DMS 273 treated with DMSO at 0.1 percent for 48 hours (cell line): ENCODE measurements at regions not wholly inside any gene's neighbourhood (a gene's known extent, or its start where the extent isn't known, plus 50 kb on each side); places are given as distances from the start of the nearest gene placed in this dataset.
A peak's percentile ranks its signal among the peaks of the same experiment; 100 is the strongest.
"Not testable (repeated sequence)": the region's sequence is repeated elsewhere in the genome, so short reads cannot be mapped to it uniquely, and the experiment has no call there.

ENCODE experiments used
- DNase-seq: peaks from one replicate; lab custom pipeline; 2025; lab: John Stamatoyannopoulos, UW

DNA sequence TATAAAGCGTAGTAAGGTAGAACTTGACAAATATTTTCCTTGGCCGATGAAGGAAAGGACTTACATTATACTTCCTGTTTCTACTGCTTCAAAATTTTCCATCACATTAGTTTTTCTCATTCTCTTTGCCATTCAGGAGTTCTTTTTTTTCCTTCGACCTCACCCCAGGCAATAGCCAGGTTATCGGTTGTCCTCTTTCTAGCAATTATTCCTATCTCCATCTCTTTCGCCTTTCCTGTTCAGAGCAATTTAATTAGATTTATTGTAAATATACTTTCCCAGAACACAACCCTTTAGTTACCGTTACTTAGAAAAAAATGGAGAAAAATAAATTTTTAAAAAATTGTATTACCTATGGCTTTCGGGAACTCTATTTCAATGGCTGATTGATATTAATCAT, 205.2 kb downstream of the KCNJ2 start:
- DNase-seq = no peak

DNA sequence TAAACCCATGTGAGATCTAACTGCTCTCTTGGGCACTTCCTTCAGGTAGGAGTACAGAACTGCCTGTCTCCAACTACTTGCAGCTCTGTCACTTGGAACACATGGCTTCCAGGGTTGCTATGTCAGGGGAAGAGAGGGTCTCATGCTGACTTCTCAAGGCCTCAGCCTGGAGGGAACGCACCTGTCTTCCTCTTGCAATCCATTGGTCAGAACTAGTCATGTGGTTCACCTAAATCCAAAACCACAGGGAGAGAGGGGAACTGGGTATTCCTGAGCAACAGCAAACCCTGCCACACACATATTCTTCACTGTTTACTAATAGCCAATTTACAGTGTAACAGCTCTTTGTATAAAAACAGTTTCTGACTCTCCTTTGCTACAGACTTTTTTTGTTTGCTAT, 206.1 kb downstream of the KCNJ2 start:
- no peak for DNase-seq

DNA sequence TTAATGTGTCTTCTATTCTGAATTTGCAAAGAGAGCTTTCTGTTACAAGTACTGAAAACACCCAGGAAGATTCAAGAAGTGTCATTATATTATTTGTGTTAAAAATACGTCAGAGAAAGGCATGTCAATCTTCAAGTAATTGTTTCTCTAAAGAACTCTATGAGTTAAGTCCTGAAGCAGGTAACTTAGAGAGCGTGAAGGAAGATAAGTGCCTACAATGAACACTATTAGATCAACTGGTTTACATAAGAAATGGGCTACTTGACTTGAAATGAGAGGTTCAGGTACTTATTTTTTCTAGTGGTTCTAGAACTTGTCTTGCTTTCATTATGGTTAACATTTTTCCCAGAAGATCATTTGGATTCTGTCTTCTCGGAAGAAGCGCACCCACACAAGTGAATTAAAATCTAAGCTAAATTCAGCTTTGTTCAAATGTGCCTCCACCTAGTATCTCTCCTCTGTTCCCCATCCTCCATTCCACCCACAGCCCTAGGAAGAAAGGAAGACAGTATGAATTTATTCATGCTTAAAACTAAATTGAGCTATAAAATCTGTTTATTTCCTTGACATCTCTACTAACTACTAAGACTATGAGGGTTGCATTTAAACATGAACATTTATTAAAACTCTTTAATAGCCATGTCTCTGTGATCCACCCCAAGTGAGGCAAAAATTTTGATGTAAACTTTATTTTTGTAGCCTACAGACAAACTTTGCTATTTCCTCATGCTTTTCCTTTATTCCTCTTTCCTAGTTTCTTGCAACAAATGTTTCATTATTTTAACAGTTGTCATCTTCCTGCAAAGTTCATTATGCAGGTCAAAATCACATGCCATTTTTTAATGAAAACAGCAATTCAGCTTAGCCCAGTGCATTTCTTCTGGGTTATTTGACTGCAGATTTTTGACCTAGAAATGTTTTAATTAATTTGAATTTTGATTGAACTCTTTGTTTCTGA, 206.8 kb downstream of the KCNJ2 start:
- DNase-seq = no peak

DNA sequence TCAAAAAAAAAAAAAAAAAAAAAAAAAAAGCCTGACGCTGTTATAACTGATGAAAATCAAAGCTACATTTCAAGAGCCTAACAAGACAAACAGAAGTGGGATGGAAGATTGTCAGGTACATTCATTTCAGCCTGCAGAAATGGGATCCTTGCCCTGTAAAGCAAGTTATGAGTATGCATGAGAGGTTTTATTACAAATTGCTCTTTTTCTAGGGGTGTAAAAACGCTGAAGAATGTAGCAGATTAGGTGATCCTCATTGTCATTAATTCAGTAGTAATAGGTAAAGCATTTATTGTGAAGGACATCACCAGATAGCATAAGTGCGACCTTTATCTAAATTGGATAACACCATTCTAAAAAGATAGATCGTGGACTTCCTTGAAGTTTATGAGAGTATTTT, 208.3 kb downstream of the KCNJ2 start:
- no peak for DNase-seq

DNA sequence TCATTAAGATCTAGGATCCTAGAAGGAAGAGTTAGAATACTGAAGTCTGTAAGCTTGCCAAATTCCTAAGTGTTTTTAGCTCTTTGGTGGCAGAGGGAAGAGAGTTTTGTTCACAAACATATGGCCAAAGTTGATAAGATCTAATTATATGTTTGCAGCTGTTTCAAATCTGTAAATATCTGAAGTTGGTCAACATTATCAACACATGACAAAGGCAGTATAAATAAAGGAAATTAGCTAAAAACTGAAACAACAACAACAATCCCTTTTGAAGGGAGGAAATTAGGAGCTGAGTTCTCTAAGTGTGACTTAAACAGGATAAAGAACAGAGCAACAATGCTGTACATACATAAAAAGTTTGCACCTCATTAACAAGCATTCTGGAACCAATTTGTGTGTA, 208.7 kb downstream of the KCNJ2 start:
- DNase-seq = peak; percentile 71

DNA sequence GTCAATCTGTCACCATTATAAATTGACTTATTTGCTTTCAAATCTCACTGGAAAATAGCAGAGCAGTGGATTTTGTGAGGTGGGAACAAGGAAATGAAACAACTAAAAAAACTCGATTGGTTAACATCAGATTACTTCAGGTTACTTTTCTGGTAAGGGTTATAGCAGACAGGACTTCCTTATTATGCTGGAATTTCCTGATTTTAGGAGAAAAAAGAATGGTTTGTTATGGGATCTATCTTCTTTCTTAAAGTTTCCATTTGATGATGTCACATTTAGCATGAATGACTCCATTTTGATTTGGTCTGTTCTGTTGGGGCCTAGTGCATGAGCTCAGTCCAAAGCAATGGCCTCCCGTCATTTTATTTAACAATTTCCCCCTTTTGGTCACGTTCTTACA, 210.6 kb downstream of the KCNJ2 start:
- DNase-seq = no peak

DNA sequence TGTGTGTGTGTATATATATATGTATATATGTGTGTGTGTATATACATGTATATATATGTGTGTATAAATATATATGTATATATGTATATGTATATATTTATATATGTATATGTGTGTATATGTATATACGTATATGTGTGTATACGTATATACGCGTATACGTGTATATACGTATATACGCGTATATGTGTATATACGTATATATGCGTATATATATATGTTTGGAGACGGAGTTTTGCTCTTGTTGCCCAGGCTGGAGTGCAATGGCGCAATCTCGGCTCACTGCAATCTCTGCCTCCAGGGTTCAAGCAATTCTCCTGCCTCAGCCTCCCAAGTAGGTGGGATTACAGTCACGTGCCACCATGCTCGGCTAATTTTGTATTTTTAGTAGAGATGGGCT, 212.6 kb downstream of the KCNJ2 start:
- DNase-seq = not testable (repeated sequence)

- DNase-seq = no peak
Measured at GRCh38 chr17:70388326-70388725, 219.0 kb downstream of the KCNJ2 start.

GRCh38 chr17:70389232-70389757, 220.0 kb downstream of the KCNJ2 start:
- DNase-seq = not testable (repeated sequence)

DNA sequence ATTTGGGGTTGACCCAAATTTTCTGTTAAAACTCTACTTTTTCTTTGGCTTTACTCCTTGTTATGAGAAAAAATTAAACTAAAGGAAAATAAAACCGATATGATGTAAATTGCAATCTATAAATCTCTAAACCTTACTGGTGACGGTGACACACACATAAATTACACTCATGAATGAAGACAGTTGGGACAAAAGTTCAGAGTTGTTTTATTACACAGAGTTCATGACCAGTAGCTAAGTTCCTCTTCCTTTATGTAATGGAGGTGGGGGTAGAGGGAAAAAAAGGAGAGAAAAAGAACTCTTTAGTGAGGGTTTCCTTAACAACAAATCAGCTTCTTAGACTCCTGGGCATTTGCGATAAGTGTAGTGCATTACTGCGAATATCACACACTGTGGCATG, 220.7 kb downstream of the KCNJ2 start:
- DNase-seq = no peak

DNA sequence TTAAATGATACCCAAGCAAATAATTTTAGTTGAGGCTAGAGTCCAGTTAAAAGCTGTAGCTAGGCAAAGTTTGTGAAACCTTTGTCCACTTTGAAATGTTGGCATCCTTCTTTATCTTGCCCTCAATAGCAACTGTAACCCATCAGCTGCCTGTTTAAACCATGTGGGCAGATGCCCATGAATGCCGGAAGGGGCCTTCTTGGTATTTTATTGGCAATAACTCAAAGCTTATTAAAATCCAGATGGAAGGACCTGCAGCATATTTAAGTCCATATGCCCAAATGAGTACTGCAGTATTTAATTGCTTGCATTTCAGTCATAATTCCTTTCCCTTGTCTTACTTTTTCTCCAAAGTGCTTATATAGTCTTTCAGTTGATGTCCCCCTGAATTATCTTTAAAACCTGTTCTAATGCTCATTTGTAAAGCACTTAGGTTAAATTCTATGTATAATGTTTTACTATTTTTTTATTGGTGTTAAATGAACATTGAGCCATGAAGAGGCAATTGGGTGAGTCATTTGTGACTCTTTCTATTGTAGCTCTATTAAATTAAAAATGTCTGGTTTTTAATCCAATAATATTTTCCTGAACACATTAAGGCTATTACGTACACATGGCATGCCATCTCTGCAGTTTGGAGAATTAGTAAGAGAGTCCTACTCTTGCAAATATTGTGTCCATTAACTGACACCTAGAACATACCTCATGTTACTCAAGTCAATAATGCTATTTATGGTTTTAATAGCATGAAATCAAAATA, 225.3 kb downstream of the KCNJ2 start:
- DNase-seq = peak; percentile 88

GRCh38 chr17:70405492-70406220, 236.3 kb downstream of the KCNJ2 start:
- peak; percentile 38 for DNase-seq

DNA sequence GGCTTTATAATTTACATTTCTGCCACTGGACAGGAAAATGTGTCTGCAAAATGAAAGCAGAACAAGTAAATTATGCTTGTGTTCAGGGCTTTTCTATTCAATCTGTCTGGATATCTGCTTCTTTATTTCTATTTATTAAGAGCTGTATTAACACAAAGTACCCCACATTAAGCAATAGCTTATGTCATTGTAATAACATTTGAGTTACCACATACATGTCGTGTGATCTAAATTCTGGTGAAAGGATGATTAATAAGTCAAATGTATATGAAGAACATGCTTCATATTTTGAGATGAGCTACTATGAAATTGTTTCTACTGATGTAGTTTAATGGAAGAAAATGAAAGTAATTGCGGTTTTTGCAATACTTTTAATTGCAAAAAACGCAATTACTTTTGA, 238.2 kb downstream of the KCNJ2 start:
- no peak for DNase-seq

DNA sequence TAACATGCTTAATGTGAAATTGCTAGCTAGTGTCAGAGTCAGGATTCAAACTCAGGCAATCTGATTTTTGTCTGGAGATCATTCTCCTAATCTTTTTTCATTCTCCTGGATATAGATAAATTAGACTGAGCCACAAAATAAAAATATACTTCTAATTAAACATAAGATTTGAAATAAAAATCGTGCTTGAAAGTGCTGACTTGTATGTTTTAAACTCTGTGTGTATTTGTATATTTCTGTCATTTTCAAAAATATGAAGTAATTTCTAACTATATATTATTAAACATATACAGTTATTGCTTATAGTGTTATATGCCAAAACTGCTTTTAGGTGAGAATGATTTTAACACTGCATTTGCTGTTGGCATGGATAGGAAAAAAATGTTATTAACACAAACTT, 239.4 kb downstream of the KCNJ2 start:
- no peak for DNase-seq

DNA sequence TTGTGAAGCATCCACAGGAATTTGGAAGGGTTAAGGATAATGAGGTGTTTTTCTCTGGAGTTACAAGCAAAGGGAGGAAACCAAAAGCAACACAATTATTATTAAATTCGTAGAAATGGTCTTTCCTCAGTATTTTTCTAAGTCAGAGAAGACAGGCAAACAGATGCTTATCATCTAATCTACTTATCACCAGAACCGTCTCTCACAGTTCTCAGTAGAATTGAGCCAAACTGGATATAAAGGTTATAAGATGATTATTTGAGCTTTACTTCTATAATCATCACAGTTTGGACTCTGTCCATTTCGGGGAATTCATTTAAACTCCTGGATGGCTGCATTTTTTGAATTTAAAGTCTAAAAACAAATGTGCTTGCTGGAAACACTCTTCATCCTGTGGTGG, 245.0 kb downstream of the KCNJ2 start:
- no peak for DNase-seq

GRCh38 chr17:70420861-70421445, 251.6 kb downstream of the KCNJ2 start:
- DNase-seq = no peak

DNA sequence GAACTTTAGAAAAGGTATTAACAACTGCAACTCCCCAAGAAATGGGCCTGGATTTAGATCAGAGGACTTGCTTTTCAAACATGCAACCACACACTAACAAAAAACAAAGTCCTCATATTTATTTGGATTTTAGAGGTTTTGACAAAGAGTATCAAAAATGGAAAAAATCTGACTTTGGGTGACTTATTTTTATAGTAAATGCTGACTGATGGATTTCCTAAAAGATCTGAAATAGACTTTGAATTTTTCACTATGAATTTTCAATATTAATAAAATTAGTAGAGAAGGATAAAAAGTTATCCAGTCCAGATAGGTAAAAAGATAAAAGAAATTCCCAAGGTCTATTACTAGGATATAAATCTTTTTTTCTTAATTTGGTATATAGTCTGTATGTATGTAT, 253.5 kb downstream of the KCNJ2 start:
- no peak for DNase-seq

GRCh38 chr17:70423562-70423961, 254.2 kb downstream of the KCNJ2 start:
- no peak for DNase-seq

DNA sequence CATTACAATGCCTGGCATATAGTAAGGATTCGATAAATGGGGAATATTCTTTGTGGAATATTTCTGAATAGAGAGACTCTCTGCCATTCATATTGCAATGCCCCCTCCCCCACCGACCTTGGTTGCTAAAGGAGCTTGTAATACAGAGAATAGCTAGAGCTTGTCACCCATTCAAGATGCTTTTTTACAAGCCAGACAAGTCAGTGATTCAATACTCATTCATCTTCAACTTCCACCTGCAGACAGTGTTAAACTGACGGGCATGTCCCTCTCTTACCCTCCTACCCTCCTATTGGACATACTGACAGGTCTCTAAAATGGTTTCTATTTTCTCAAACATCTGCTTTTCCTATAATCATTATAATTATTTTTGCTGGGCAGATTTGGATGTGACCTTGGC, 257.4 kb downstream of the KCNJ2 start:
- no peak for DNase-seq

GRCh38 chr17:70434536-70435490, 265.5 kb downstream of the KCNJ2 start:
- no peak for DNase-seq

DNA sequence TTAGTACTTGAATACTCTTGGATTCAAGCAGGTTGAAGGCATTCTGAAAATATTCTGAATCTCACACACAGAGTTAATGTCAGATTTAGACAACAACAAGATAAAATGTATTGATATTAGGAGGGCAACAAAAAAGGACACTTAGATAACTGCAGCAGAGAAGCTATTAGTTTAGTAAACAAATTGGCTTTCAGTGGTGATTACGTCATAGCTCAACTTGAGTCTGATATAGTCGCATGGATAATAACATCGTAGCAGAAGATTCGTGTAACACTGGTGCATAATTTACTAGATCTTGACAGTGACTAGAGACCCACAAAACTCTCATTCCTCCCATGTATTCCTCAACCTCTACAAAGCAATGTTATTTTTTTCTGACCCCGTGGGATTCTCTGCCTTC, 268.3 kb downstream of the KCNJ2 start:
- no peak for DNase-seq
